Fibroblast of villous mesenchyme (primary cell): ENCODE measurements at regions not wholly inside any gene's neighbourhood (a gene's known extent, or its start where the extent isn't known, plus 50 kb on each side); places are given as distances from the start of the nearest gene placed in this dataset.
A peak's percentile ranks its signal among the peaks of the same experiment; 100 is the strongest.
"Not testable (repeated sequence)": the region's sequence is repeated elsewhere in the genome, so short reads cannot be mapped to it uniquely, and the experiment has no call there.

ENCODE experiments used
- DNase-seq: peaks from one replicate; pipeline ENCODE4 v3.0.0-alpha.2; 2010; ENCODE audit warnings: low read depth
- H3K4me3 ChIP-seq: 2 replicates; pipeline ENCODE4 v1.5.1; 2011; ENCODE audit warnings: low read depth, mild to moderate bottlenecking, low read length
- CTCF ChIP-seq: IDR thresholded peaks from 2 replicates; pipeline ENCODE4 v1.5.1; 2012; ENCODE audit warnings: low read depth, mild to moderate bottlenecking, low read length; ENCODE audit not compliant: insufficient read depth

- no peak overlapping the region for H3K4me3 ChIP-seq
Measured at GRCh38 chr7:81854518-81854917, 84.7 kb upstream of the HGF start.

GRCh38 chr7:81852701-81853100 lies 82.9 kb upstream of the HGF start:
- DNase-seq = no peak
- TF ChIP-seq CTCF = no peak
- H3K4me3 ChIP-seq = no peak overlapping the region

More at GRCh38 chr7:81854518-81854917, 84.7 kb upstream of the HGF start:
- no peak for TF ChIP-seq CTCF
- DNase-seq = no peak

GRCh38 chr7:81851413-81851812 lies 81.6 kb upstream of the HGF start:
- TF ChIP-seq CTCF = no peak
- no peak for DNase-seq
- H3K4me3 ChIP-seq = no peak overlapping the region

- TF ChIP-seq CTCF = no peak
- H3K4me3 ChIP-seq = no peak overlapping the region
- peak; percentile 81 for DNase-seq
Measured at GRCh38 chr7:81846398-81846797, 76.6 kb upstream of the HGF start.

- H3K4me3 ChIP-seq = peak overlapping the region; percentile 47
- TF ChIP-seq CTCF = no peak
- DNase-seq = peak; percentile 76
Measured at GRCh38 chr7:81845744-81846241, 75.9 kb upstream of the HGF start.

- DNase-seq, H3K4me3 ChIP-seq: not testable (repeated sequence)
Measured at GRCh38 chr7:81843657-81844056, 73.8 kb upstream of the HGF start.

GRCh38 chr7:81842361-81842760 lies 72.5 kb upstream of the HGF start:
- DNase-seq = no peak
- no peak overlapping the region for H3K4me3 ChIP-seq
- no peak for TF ChIP-seq CTCF
